CD4-positive, alpha-beta T cell treated with Interleukin-10 for 1 hour (primary cell): ENCODE measurements at regions not wholly inside any gene's neighbourhood (a gene's known extent, or its start where the extent isn't known, plus 50 kb on each side); places are given as distances from the start of the nearest gene placed in this dataset.
"Not testable (repeated sequence)": the region's sequence is repeated elsewhere in the genome, so short reads cannot be mapped to it uniquely, and the experiment has no call there.

Source experiments
- DNase-seq: peaks from one replicate; pipeline ENCODE4 v3.0.0-alpha.2; 2020

- DNase-seq: no peak
These were observed 127.7 kb downstream of the ALDH8A1 start for GRCh38 chr6:134821928-134822864.

- no peak for DNase-seq
These were observed 128.5 kb downstream of the ALDH8A1 start for GRCh38 chr6:134821397-134821796.

GRCh38 chr6:134819863-134820800 lies 129.8 kb downstream of the ALDH8A1 start:
- no peak for DNase-seq

- DNase-seq: no peak
These were observed 130.7 kb downstream of the ALDH8A1 start for GRCh38 chr6:134819236-134819635.

- no peak for DNase-seq
These were observed 132.5 kb downstream of the ALDH8A1 start for GRCh38 chr6:134817448-134817847.

- no peak for DNase-seq
These were observed 133.1 kb downstream of the ALDH8A1 start for GRCh38 chr6:134816780-134817179.

GRCh38 chr6:134816300-134816699 lies 133.6 kb downstream of the ALDH8A1 start:
- no peak for DNase-seq

GRCh38 chr6:134814076-134814695 lies 135.7 kb downstream of the ALDH8A1 start:
- DNase-seq: no peak

- DNase-seq: no peak
These were observed 136.8 kb downstream of the ALDH8A1 start for GRCh38 chr6:134813146-134813545.

GRCh38 chr6:134810402-134810801 lies 139.5 kb downstream of the ALDH8A1 start:
- no peak for DNase-seq

- DNase-seq: no peak
These were observed 140.8 kb downstream of the ALDH8A1 start for GRCh38 chr6:134809130-134809529.

- DNase-seq: no peak
These were observed 143.6 kb downstream of the ALDH8A1 start for GRCh38 chr6:134806180-134806798.

GRCh38 chr6:134805168-134805567 lies 144.7 kb downstream of the ALDH8A1 start:
- no peak for DNase-seq

- DNase-seq: not testable (repeated sequence)
These were observed 145.6 kb downstream of the ALDH8A1 start for GRCh38 chr6:134804311-134804710.

GRCh38 chr6:134802426-134803058 lies 147.4 kb downstream of the ALDH8A1 start:
- no peak for DNase-seq

GRCh38 chr6:134797400-134798113 lies 152.3 kb downstream of the ALDH8A1 start:
- no peak for DNase-seq

GRCh38 chr6:134795691-134796090 lies 154.2 kb downstream of the ALDH8A1 start:
- DNase-seq: no peak

- no peak for DNase-seq
These were observed 154.9 kb downstream of the ALDH8A1 start for GRCh38 chr6:134795001-134795400.

- not testable (repeated sequence) for DNase-seq
These were observed 158.6 kb downstream of the ALDH8A1 start for GRCh38 chr6:134791243-134791843.

GRCh38 chr6:134787261-134787877 lies 162.5 kb downstream of the ALDH8A1 start:
- no peak for DNase-seq
